ENCODE measurements at regions not wholly inside any gene's neighbourhood (a gene's known extent, or its start where the extent isn't known, plus 50 kb on each side); places are given as distances from the start of the nearest gene placed in this dataset.

GRCh38 chr2:12211326-12212175 lies 465.1 kb downstream of the LPIN1 start:
- TF ChIP-seq EZH2 (IDR thresholded peaks at IDR 0.05; ENCODE audit: borderline replicate concordance, low read depth, low read length, severe bottlenecking) (no peak), CTCF (IDR thresholded peaks at IDR 0.05; ENCODE audit: extremely low read depth in 1 of 2, insufficient read depth in 1 of 2, low read depth in 1 of 2, low read length in 2 of 2) (no peak), POLR2A (IDR thresholded peaks at IDR 0.05; ENCODE audit: low read depth, low read length) (no peak), MAX (IDR thresholded peaks at IDR 0.05; ENCODE audit: insufficient read depth, insufficient read length) (no peak), FOS (IDR thresholded peaks at IDR 0.05; ENCODE audit: borderline replicate concordance, insufficient read depth, low read length) (no peak), POLR2AphosphoS5 (IDR thresholded peaks at IDR 0.05; ENCODE audit: insufficient read depth, low read depth, low read length) (no peak), MYC (IDR thresholded peaks at IDR 0.05; ENCODE audit: low read depth, low read length) (no peak)

Data from endothelial cell of umbilical vein (primary cell).